NCI-H524 (cell line): ENCODE measurements at regions not wholly inside any gene's neighbourhood (a gene's known extent, or its start where the extent isn't known, plus 50 kb on each side); places are given as distances from the start of the nearest gene placed in this dataset.

Experiments used
- DNase-seq, 2 experiments: peaks; one replicate each; lab custom pipeline; 2025; lab: John Stamatoyannopoulos, UW

DNA sequence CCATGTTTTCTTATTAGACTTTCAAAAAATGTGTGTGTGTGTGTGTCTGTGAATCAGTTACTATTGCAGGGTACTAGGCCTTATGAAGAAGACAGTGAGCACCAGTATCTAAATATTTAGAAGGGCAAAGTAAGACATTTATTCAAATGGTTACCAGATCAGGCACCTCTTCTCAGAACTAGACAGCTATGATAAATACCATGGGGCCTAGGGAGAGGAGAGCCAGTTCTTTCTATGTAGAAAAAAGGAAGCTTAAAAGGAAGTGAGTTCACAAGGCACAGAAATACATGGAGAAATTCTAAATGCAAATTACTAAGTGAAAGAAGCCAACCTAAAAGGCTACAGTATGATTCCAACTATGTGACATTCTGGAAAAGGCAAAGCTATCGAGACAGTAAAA is 261.3 kb downstream of the SOX11 start:
- DNase-seq = no peak

DNA sequence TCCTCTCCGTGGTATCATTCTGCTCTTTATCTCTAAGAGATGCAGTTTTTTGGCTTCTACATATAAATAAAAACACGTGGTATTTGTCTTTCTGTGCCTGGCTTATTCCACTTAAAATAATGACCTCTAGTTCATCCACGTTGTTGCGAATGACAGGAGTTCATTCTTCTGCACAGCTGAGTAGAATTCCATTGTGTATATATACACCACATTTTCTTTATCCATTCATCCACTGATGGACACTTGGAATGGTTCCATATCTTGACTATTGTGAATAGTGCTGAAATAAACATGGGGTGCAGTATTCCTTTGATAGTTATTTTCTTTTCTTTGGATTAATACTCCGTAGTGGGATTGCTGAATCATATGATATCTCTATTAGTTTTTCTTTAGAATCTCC is 262.3 kb downstream of the SOX11 start:
- no peak for DNase-seq

DNA sequence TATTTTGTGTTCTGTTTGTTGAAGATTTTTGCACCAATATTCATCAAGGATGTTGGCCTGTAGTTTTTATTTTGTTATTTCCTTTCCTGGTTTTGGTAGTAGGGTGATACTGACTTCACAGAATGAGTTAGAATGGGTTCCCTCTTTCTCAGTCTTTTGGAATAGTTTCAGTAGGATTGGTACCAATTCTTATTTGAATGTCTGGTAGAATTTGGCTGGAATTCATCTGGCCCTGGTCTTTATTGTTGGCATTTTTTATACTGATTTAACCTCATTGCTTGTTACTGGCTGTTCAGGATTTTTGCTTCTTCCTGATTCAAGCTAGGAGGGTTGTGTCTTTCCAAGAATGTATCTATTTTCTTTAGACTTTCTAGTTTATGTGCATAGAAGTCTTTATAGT is 263.7 kb downstream of the SOX11 start:
- DNase-seq = no peak

DNA sequence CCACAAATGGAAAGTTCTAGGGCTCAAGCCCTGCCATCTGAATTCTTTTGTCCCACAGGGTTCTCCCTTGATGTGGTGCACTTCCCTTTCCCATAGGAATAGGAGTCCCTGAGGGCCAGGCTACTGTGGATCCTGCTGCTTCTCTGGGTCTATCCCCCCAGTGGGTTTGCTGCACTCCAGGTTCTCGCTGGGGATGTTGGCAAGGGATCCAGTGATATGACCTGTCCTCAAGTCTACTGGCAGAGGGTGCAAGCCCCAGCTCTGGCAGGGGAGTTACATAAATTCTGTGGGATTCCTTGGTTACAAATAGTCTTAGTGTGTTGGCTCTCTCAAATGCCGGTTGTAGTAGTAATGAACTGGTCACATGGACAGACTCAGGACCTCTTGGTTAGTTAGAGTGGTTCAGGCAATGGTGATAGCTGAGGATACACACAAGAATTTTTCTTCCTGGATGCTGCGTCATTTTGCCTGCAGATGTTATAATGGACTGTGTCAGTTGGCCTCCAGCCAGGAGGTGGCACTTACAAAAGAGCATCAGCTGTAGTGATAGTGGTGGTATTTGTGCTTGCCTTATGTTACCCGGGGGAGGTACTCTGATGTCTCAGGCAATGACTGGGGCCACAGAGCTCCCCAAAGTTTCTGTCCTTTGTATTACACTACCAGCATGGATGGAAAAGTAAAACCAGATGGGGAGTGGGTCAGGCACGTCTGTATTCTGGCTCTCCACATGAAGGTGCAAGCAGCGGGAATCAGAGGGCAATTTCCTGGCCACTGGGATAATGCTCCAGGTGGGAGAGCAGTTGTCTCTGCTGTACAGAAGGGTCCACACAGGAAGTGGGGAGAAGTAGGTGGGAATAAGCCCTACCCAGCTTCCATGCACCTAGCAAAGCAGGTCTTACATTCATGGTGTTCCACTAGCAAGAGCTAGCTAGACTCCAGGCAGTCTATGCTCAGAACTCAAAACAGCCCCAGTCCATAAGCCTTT is 267.9 kb downstream of the SOX11 start:
- peak in 1 of 2 experiments; percentile 9 for DNase-seq

DNA sequence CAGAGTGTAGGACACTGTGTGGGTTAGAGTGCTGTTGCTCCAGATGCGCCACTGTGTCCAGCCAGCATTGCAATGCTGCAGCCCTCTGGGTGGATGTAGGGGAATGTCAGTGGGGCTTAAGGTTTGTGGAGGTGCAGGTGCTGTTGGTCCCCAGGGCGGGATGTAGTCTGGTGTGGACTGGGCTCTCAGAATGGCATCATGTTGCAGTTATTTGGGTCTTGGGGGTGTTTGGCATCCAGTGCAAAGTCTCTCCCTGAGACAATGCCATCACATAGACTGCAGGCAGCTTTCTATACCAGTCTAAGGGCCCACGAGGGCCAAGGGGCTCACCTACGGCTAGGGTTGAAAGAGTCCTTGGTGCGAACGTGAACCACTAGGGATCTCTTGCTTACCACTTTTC is 275.3 kb downstream of the SOX11 start:
- DNase-seq = no peak

DNA sequence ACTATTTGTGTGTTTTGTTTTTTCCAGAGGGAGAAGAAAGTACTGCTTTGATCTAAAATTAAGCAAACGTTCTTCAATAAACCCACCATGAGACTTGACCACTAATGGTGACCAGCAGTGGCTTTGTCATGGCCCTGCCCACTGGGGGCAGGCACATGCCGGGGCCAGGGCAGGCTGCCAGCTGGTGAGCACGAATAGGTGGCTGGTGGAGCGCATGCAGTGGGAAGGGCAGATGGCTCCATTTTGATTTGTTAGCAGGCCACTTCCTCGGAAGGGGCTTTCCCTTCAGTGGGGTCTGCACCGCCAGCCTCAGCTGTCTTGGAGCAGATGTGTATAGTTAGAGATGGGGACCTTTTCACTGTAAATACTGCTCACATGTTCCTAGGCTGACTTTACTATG is 277.1 kb downstream of the SOX11 start:
- DNase-seq = peak; percentile 98 to 100

DNA sequence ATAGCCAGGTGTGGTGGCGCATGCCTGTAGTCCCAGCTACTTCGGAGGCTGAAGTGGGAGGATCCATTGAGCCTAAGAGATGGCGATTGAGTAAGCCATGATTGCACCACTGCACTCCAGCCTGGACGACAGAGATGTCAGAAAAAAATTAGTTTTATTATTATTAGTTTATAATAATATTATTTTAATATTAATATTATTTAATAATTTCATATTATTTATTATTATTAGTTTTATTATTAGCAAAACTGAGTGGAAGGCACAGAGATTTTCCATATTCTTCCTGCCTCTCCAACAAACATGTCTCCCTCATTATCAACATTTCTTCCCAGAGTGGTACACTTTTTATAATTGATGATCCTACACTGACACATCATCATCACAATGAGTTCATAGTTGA is 278.2 kb downstream of the SOX11 start:
- no peak for DNase-seq

DNA sequence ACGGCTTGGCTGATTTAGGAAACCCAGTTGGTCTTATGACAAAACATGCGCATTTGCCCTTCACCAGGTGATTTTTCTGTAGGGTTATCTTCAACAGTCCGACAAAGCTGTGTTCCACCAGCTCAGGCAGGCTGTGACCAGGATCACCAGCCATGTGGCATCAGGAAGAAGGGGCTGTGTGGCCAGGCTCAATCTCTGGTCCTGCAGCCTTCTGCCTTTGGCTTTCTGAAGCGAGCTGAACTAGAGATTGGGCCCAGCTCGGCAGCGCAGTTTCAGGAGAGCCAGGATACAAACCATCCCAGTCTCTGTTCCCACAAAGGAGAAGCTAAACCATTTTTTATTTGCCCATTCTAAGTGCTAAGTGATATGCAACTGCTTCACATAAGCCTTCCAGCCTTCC is 282.3 kb downstream of the SOX11 start:
- DNase-seq = no peak

DNA sequence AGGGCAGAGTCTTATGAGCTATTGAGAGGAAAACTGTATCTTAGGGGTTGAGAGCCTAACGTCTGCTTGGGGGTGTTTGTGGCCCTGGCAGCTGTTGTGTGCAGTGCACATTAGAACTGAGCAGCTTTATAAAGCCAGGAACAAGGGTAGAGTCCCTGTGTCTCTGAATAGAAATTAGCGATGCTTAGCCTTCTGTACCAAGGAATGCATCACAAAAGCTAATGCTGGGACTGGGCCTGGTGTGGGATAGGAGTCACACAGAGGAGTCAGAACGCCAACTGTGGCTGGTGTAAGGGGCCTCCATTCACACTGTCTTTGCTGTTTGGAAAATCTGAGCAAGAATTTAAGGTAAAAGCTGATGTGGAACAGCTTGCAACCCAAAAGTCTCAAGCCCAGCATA is 283.2 kb downstream of the SOX11 start:
- DNase-seq = peak in 1 of 2 experiments; percentile 75

DNA sequence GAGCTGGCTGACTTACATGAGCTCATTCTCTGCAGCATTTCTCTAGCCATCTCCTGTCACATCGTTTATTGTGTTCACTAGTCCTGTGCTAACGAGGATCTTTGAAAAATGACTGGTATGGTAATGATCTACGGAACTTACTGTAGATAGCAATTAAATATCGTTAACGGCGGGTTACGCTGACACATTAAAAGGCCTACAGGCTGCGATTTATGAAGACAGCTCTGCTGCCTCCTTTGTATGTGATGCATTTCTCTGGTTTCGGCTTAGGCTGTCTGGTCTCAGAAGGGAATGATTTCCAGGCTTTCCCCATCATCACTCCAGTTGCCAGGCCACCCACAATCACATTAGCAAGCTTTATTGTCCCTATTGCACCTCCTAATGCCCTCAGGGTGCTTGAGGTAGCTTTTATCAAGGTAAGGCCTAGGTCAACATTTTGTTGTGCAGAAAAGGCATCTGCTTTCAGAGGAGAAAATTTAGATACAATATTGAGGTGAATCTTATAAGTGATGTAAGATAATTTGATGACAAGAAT is 284.4 kb downstream of the SOX11 start:
- no peak for DNase-seq

DNA sequence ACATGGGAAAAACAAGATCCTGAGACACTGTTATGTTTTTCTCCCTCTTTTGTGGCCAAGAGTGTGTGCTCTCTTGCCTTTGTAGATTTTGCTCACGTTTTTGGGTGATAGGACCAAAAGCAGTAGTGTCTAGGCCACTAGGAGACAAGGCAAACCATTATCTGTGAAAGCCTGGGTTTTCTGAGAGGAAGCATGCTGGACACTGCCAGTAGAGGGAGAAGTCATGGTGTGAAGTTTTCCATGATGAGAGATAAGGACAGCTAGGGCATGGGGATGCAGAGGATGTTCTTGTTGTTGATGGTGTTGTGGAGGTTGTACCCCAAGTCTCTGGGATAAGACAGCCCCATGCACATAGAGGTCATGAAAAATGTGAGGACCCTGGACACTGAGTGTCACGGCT is 285.3 kb downstream of the SOX11 start:
- DNase-seq = peak in 1 of 2 experiments; percentile 24

DNA sequence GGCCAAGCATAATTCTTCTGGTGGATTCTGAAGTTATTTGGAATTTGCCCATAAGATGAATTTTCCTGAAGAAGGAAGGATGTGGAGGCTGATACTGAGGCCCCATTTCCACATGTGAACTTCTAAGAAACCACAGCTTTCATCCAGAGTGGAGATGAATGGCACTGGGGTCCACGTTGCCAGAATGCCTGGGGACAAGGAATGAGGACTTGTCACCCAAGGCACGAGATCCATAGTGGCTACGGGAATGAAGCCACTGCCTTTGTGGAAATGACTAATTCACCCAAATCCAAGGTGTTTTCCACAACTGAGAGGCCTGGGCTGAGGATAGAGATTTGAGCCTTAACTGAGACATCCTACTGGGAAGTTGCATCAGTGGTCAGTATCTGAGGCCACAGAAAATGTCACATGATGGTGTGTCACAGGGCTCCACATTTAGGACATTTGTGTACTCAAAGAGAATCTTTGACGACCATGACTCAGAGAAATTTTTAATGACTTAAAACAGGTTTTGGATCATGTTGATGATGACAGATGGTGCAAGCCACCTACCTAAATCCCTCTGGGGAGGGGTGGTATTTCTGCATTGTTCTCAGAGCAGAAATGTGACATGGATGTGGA is 286.1 kb downstream of the SOX11 start:
- peak; percentile 56 to 88 for DNase-seq

DNA sequence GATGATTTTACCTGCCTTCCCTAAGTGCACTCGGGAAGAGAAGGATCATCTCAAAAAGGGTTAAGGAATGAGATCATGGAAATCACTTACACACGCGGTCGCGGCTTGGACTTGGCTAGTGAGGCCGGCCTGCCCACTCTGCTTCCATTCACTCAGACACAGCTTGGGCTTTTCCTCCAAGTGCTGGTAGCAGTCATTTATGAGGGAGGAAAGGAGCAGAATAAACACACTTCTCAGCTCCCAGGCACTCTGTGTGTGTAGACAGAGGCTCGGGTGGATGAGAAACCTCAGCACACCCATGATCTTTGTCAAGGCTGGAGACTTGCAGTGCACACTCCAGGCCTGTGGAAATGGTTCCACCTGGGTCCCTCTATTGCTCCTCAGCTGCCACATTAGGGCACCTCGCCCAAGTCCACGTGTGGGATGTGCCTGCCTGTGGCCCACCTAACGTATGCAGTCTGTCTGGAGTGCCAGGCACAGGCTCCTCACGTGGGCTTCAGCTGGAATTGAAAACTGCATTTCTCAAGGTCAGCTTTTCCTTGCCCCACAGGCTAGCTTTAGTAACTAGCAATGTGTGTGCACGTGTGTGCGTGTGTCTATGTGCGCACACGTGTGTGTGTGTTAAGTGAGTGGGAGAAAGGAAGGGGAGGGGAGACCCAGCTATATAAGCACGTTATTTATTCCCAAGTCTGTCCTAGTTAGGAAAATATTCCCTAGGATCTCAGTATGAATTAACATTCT is 288.4 kb downstream of the SOX11 start:
- DNase-seq = no peak

DNA sequence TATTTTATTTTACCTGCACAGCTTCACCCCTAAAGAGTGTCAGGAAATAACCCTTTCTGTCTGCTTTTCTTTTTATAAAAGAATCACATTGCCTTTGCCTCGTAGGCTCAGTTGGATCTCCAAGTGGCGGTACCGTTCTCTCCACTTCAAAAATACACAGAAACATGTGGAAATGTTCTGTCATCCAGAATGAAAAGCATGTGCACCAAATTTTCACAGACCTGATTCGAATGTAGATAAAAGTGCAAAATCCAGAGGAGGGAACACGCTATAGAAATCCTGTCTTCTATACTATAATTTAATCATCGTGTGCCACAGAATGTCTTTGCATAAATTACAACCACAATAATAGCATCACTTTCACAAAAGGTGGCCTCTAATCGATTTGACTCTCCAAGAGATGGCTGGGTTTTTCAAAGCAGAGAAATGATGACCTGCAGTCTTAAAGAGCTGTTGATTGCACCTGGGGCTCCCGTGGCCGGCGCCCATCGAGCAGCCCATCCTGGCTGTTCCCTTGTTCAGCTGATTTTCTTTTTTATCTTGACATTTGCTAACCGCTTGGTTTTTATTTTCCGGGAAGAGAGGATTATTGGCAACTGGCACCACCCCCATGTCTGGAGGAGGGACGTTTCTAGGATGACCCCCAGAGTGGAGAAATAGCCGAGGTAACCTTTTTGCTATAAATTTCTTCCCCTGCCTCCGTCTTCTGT is 290.2 kb downstream of the SOX11 start:
- peak in 1 of 2 experiments; percentile 19 for DNase-seq

DNA sequence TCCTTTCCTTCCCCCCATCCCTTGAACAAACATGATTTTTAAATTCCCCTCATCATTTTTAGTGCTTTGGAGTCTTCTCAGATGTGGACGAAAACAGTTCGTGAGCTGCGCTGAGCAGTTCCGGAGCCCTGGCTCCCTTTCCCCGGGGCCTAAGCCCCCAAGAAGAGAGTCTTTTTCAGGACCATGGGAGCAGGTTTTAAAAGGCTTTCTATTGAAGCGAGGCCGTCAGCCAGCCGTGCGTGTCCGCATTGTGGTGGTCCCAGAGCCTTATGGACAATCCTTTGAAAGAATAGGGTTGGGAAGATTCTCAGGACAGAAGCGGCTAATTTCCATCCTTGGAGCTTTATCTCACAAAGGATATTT is 290.7 kb downstream of the SOX11 start:
- no peak for DNase-seq

DNA sequence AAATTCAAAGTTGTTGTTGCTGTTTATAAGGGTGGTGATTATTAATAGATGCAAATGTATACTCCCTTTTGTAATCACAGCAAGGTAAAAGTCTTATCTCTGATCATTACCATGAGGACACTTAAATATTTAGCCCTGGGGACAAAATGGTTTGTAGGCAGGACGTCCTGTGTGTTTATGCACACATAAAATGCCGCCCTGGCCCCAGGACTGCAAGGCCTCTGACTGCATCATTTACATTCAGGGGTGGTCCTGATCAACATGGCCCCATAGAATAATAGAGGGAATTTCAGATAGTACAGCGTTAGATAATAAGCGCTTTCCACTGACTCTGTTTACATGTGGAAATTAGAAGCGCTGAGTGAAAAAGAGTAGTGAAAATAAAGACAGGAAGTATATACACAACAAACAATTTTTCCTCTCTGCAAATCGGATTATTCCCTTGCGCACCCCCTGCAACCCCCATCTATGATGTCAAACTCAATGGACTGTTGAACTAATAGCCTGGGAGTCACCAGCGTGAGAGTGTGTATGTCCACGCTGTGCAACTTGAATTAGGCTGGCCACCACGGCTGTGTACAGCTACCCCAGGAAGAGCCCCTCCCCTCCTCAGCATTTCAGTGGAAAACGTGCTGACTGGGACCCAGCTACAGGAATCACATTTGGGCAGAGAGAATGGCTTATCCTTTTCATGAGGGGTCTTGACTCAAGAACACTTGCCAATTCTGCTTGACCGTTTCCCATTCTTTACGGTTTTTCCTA is 291.5 kb downstream of the SOX11 start:
- no peak for DNase-seq

DNA sequence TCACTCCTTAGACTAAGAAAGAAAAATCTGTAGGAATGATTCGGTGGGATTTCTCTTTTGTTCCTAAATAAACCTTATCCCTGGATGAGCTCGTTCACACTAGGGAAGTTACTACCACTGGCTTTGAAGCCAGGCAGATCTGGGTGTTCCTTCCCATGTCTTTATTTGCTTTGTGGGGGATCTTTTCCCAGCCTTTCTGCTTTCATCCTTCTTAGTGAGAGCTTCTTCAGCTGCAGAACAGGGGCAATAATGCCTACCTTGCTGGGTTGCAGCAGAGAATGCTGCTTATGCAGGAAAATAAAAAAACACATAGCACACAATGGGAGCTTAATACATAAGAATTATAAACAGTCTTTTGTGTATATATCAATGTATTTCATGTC is 292.1 kb downstream of the SOX11 start:
- no peak for DNase-seq

DNA sequence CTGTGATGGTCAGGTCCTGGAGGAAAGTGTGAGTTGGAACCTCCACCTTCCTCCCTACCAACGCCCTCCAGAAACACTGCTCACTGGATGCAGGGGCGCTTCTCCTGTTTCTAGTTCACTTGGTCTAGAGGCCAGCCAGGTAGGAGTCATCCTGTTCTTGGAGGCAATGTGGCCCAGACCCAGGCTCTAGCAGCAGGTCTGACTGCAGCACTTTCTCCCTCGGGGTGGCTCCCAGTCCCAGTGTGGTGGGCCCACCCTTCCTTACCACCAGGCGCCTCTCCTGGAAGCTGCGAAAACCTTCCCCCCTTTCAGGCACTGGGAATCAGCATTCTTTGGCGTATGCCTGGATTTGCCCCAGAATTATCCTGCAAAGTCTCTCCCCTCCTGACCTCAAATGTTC is 292.8 kb downstream of the SOX11 start:
- DNase-seq = no peak

DNA sequence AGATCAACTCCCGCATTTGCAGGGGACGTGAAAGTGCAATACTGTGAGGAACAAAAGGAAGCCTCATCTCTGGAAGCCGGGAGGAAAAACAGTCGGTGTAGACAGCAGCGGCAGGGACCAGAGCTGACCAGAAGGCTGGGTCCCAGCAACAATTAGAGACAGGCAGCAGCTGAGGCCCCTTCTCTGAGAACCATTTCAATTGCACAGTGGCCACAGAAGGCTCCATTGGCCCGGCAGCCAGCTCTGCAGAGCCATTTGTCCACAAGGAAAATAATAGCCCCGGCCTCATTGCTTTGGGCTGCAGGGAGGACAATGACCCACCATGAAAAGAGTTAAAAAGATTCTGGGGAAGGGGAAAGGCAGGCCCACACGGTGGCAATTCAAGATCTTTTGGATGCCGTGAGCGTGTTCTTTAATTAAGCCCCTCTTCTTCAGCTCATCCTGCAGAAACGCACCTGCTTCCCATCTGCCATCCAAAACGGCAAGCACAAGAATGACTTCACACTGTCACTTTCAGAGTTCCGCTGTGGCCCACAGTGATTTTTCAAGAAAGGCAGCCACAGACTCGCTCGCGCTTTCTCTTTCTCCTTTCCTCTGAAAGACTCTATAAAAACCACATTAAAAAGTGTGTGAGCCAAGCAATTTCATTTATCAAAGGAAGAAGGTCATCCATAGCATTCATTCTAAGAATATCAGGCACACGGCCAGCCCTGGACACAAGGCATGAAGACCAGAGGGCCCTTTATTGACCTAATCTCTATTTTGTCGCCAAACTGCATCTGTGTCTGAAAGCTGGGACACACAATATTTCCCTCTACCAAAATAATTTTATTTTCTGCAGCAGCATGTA is 293.6 kb downstream of the SOX11 start:
- peak; percentile 64 to 93 for DNase-seq
